HCT116 (cell line): ENCODE measurements at regions not wholly inside any gene's neighbourhood (a gene's known extent, or its start where the extent isn't known, plus 50 kb on each side); places are given as distances from the start of the nearest gene placed in this dataset.

Experiments
- ATAC-seq: fragments of 200-7000 bp; cut with Tn5 transposase; 2 replicates; pipeline ENCODE4 v1.9.1; 2020; ENCODE audit warnings: mild to moderate bottlenecking, moderate library complexity
- BruUV-seq: library from RNA; stranded (reverse); fragments of 400-500 nt; replicated peaks from 2 replicates; lab custom pipeline; 2021; lab: Mats Ljungman, UMichigan
- CTCF ChIA-PET: fragments of 300-600 bp; sonication (Branson Sonifier 250); formaldehyde crosslinking; loops from one replicate; lab custom pipeline; 2021; ENCODE audit warnings: antibody characterized with exemption; lab: Charles Lee
- POLR2A ChIA-PET: fragments of 300-600, 350-600 bp; sonication (Branson Sonifier 250); formaldehyde crosslinking; loops from one replicate; lab custom pipeline; 2021; ENCODE audit warnings: antibody characterized with exemption; lab: Charles Lee
- RAD21 ChIA-PET, 2 experiments: fragments of 300-600 bp; sonication (Branson Sonifier 250); formaldehyde crosslinking; loops; one replicate each; lab custom pipeline; 2023; ENCODE audit warnings: low total read pairs in 2 of 2; ENCODE audit not compliant: uncharacterized antibody in 2 of 2, unreplicated experiment in 2 of 2, low non-redundant PET in 1 of 2; lab: Charles Lee
- DNase-seq: peaks from one replicate; pipeline ENCODE4 v3.0.0-alpha.2; 2010; ENCODE audit warnings: low read depth, low spot score
- H2AFZ ChIP-seq: fragments of 200-600 bp; shearing (Covaris generic), sonication (generic); 2 replicates; pipeline ENCODE4 v1.6.1; 2017; ENCODE audit warnings: low read depth, mixed run types, mixed read lengths, antibody characterized with exemption, low read length; ENCODE audit not compliant: poor library complexity, severe bottlenecking
- H3K27ac ChIP-seq: 2 replicates; pipeline ENCODE4 v1.5.1; 2012; ENCODE audit warnings: low read depth, low read length
- H3K27me3 ChIP-seq: fragments of 200-600 bp; sonication (generic); 2 replicates; pipeline ENCODE4 v1.6.1; 2016; ENCODE audit warnings: mixed run types, low read length, mixed read lengths; ENCODE audit not compliant: insufficient read depth
- H3K36me3 ChIP-seq, 2 experiments: fragments of 200-500 bp in 1 of 2; fragments of 200-600 bp in 1 of 2; sonication (Bioruptor generic) in 1 of 2; sonication (generic) in 1 of 2; 2 replicates each; pipeline versions ENCODE4 v1.5.1 to v1.6.1; 2014 to 2016; ENCODE audit warnings: low read length in 2 of 2, inconsistent platforms in 1 of 2, mixed read lengths in 1 of 2, mixed run types in 1 of 2; ENCODE audit not compliant: insufficient read depth in 2 of 2, control insufficient read depth in 1 of 2
- H3K4me1 ChIP-seq, 2 experiments: fragments of 200-600 bp in 1 of 2; sonication (generic) in 1 of 2; 2 replicates each; pipeline versions ENCODE4 v1.5.1 to v1.6.1; 2012 to 2017; ENCODE audit warnings: low read length in 2 of 2, inconsistent platforms in 1 of 2, mild to moderate bottlenecking in 1 of 2, mixed read lengths in 1 of 2, mixed run types in 1 of 2, moderate library complexity in 1 of 2; ENCODE audit not compliant: insufficient read depth in 2 of 2, control insufficient read depth in 1 of 2
- H3K4me2 ChIP-seq: fragments of 200-600 bp; sonication (generic); 2 replicates; pipeline ENCODE4 v1.6.1; 2017; ENCODE audit warnings: mixed run types, low read length, mixed read lengths
- H3K4me3 ChIP-seq, 2 experiments: fragments of 200-600 bp in 1 of 2; sonication (generic) in 1 of 2; replicated peaks in 1 of 2; 2 replicates each; pipeline ENCODE4 v1.5.1; 2011 to 2016; ENCODE audit warnings: low read length in 2 of 2, control low read depth in 1 of 2, low read depth in 1 of 2, mild to moderate bottlenecking in 1 of 2, mixed read lengths in 1 of 2, mixed run types in 1 of 2
- H3K79me2 ChIP-seq: fragments of 200-600 bp; sonication (generic); 2 replicates; pipeline ENCODE4 v1.6.1; 2017; ENCODE audit warnings: mild to moderate bottlenecking, mixed run types, low read length, moderate library complexity, mixed read lengths; ENCODE audit not compliant: insufficient read depth
- H3K9ac ChIP-seq: fragments of 200-600 bp; sonication (generic); 2 replicates; pipeline ENCODE4 v1.6.1; 2016; ENCODE audit warnings: low read length, mixed read lengths
- H3K9me2 ChIP-seq: fragments of 200-600 bp; sonication (generic), shearing (Covaris generic); 2 replicates; pipeline ENCODE4 v1.6.1; 2017; ENCODE audit warnings: mixed run types, mild to moderate bottlenecking, moderate library complexity; ENCODE audit not compliant: insufficient read depth
- H3K9me3 ChIP-seq, 2 experiments: fragments of 200-500 bp in 1 of 2; fragments of 200-600 bp in 1 of 2; sonication (Bioruptor generic) in 1 of 2; sonication (generic) in 1 of 2; 2 replicates each; pipeline ENCODE4 v1.6.1; 2014 to 2017; ENCODE audit warnings: low read length in 2 of 2, mixed read lengths in 2 of 2, inconsistent platforms in 1 of 2, low read depth in 1 of 2, mild to moderate bottlenecking in 1 of 2, mixed run types in 1 of 2, moderate library complexity in 1 of 2; ENCODE audit not compliant: control insufficient read depth in 1 of 2, insufficient read depth in 1 of 2
- H4K20me1 ChIP-seq: fragments of 200-600 bp; sonication (generic), shearing (Covaris generic); 2 replicates; pipeline ENCODE4 v1.6.1; 2017; ENCODE audit warnings: mixed run types, mild to moderate bottlenecking, moderate library complexity; ENCODE audit not compliant: insufficient read depth
- ATF3 ChIP-seq: IDR thresholded peaks from 2 replicates; pipeline ENCODE4 v1.6.1; 2012
- CEBPB ChIP-seq: IDR thresholded peaks from 2 replicates; pipeline ENCODE4 v1.6.1; 2012; ENCODE audit warnings: low read depth
- CTCF ChIP-seq, 3 experiments: fragments of 200-600 bp in 1 of 3; sonication (generic) in 1 of 3; IDR thresholded peaks in 2 of 3; conservative IDR thresholded peaks in 1 of 3; 2 replicates each; pipeline ENCODE4 v1.5.1; 2012 to 2017; ENCODE audit warnings: low read depth in 2 of 3, low read length in 2 of 3, antibody characterized with exemption in 1 of 3, borderline replicate concordance in 1 of 3, control low read depth in 1 of 3, mild to moderate bottlenecking in 1 of 3, mixed read lengths in 1 of 3, mixed run types in 1 of 3, moderate library complexity in 1 of 3; ENCODE audit not compliant: insufficient read depth in 1 of 3
- EGR1 ChIP-seq: IDR thresholded peaks from 2 replicates; pipeline ENCODE4 v1.6.1; 2012; ENCODE audit warnings: low read depth
- ELF1 ChIP-seq: IDR thresholded peaks from 2 replicates; pipeline ENCODE4 v1.6.1; 2012; ENCODE audit warnings: low read depth, borderline replicate concordance
- FOSL1 ChIP-seq: IDR thresholded peaks from 2 replicates; pipeline ENCODE4 v1.6.1; 2012; ENCODE audit warnings: low read depth
- JUND ChIP-seq: IDR thresholded peaks from 2 replicates; pipeline ENCODE4 v1.6.1; 2012
- POLR2A ChIP-seq: IDR thresholded peaks from 2 replicates; pipeline ENCODE4 v1.7.0; 2011; ENCODE audit warnings: borderline replicate concordance; ENCODE audit not compliant: insufficient read depth, insufficient read length; ENCODE audit errors: extremely low read depth
- POLR2AphosphoS5 ChIP-seq: IDR thresholded peaks from 2 replicates; pipeline ENCODE4 v1.6.1; 2011; ENCODE audit warnings: mild to moderate bottlenecking, low read depth, low read length, moderate library complexity
- RAD21 ChIP-seq: IDR thresholded peaks from 2 replicates; pipeline ENCODE4 v1.6.1; 2012; ENCODE audit warnings: low read depth, mild to moderate bottlenecking
- SRF ChIP-seq: IDR thresholded peaks from 2 replicates; pipeline ENCODE4 v1.6.1; 2012; ENCODE audit warnings: low read depth
- ZBTB33 ChIP-seq: IDR thresholded peaks from 2 replicates; pipeline ENCODE4 v1.6.1; 2011; ENCODE audit warnings: mild to moderate bottlenecking, low read length, moderate library complexity; ENCODE audit not compliant: insufficient replicate concordance; ENCODE audit errors: extremely low read depth
- ZFX ChIP-seq: fragments of 450-650 bp; IDR thresholded peaks from 2 replicates; pipeline ENCODE4 v1.6.1; 2017
- ZNF274 ChIP-seq: fragments of 200-500 bp; sonication (Bioruptor generic); IDR thresholded peaks from 2 replicates; pipeline ENCODE4 v1.6.1; 2014; ENCODE audit warnings: mild to moderate bottlenecking, low read depth, low read length, inconsistent platforms
- intact Hi-C: fragments of 100-400 bp; cut with micrococcal nuclease; formaldehyde crosslinking; loops from 2 replicates; pipeline ENCODE4 v1.10.0; 2022

- TF ChIP-seq EGR1 (no peak), CTCF (IDR thresholded peaks at IDR 0.05 in 2 of 3, conservative IDR thresholded peaks at IDR 0.05 in 1 of 3; ENCODE audit: borderline replicate concordance in 1 of 3, insufficient read depth in 1 of 3, low read depth in 2 of 3, low read length in 2 of 3) (no peak), SRF (no peak), ZNF274 (no peak), POLR2A (no peak), JUND (no peak), ZFX (no peak), ELF1 (no peak)
- Histone ChIP-seq H2AFZ (no peak overlapping the region), H4K20me1 (no peaks in the 10 kb centered on the region), H3K79me2 (no peaks in the 10 kb centered on the region), H3K9ac (no peak overlapping the region), H3K4me2 (no peak overlapping the region), H3K4me3 (no peak overlapping the region), H3K27ac (no peak overlapping the region), H3K27me3 (no peaks in the 10 kb centered on the region), H3K4me1 (no peaks in the 10 kb centered on the region), H3K9me3 (no peaks in the 10 kb centered on the region), H3K36me3 (no peaks in the 10 kb centered on the region), H3K9me2 (no peaks in the 10 kb centered on the region)
- intact Hi-C loops = no loop called here
- POLR2A ChIA-PET = no interaction called here
- CTCF ChIA-PET = no interaction called here
- no peak for ATAC-seq
- no TSS peak for BruUV-seq
- RAD21 ChIA-PET = no interaction called here
- no peak for DNase-seq
Observed at GRCh38 chr1:98550076-98550475, 111.4 kb upstream of the SNX7 start.

- Histone ChIP-seq H3K4me1 (no peaks in the 10 kb centered on the region), H3K9me3 (no peaks in the 10 kb centered on the region), H3K4me3 (no peak overlapping the region), H4K20me1 (no peaks in the 10 kb centered on the region), H3K27ac (no peak overlapping the region), H3K4me2 (no peak overlapping the region), H3K79me2 (no peaks in the 10 kb centered on the region), H2AFZ (no peak overlapping the region), H3K36me3 (no peaks in the 10 kb centered on the region), H3K9me2 (no peaks in the 10 kb centered on the region), H3K9ac (no peak overlapping the region), H3K27me3 (no peaks in the 10 kb centered on the region)
- BruUV-seq = no TSS peak
- DNase-seq = no peak
- no peak for TF ChIP-seq ELF1
- no peak for TF ChIP-seq CEBPB
- TF ChIP-seq POLR2AphosphoS5 = no peak
- no peak for TF ChIP-seq ZBTB33
- no peak for TF ChIP-seq POLR2A
- TF ChIP-seq RAD21 = no peak
- no peak for TF ChIP-seq EGR1
- TF ChIP-seq ATF3 = no peak
- TF ChIP-seq SRF = no peak
- no peak for TF ChIP-seq FOSL1
- RAD21 ChIA-PET = no interaction called here
- ATAC-seq = no peak
- intact Hi-C loops = no loop called here
- POLR2A ChIA-PET = no interaction called here
- CTCF ChIA-PET = no interaction called here
Observed at GRCh38 chr1:98546319-98546718, 115.2 kb upstream of the SNX7 start.
